MM.1S (cell line): ENCODE measurements at regions not wholly inside any gene's neighbourhood (a gene's known extent, or its start where the extent isn't known, plus 50 kb on each side); places are given as distances from the start of the nearest gene placed in this dataset.

ENCODE experiments used
- DNase-seq: peaks from one replicate; pipeline ENCODE4 v3.0.0-alpha.2; 2015
- H2AFZ ChIP-seq: fragments of 300-600 bp; sonication (generic); 2 replicates; pipeline ENCODE4 v1.6.0; 2016; ENCODE audit warnings: antibody characterized with exemption, low read length
- H3F3A ChIP-seq: fragments of 300-600 bp; sonication (generic); 2 replicates; pipeline ENCODE4 v1.6.1; 2016; ENCODE audit warnings: mild to moderate bottlenecking, antibody characterized with exemption, low read length, moderate library complexity, mixed read lengths; ENCODE audit not compliant: insufficient read depth
- H3K27ac ChIP-seq: fragments of 300-600 bp; sonication (generic); 2 replicates; pipeline ENCODE4 v1.5.1; 2016; ENCODE audit warnings: mild to moderate bottlenecking, low read length
- H3K27me3 ChIP-seq: fragments of 300-600 bp; sonication (generic); replicated peaks from 2 replicates; pipeline ENCODE4 v1.6.0; 2016; ENCODE audit warnings: low read length; ENCODE audit not compliant: insufficient read depth
- H3K36me3 ChIP-seq: fragments of 300-600 bp; sonication (generic); replicated peaks from 2 replicates; pipeline ENCODE4 v1.6.1; 2016; ENCODE audit warnings: mild to moderate bottlenecking, low read length, mixed read lengths; ENCODE audit not compliant: insufficient read depth
- H3K4me1 ChIP-seq: fragments of 300-600 bp; sonication (generic); 2 replicates; pipeline ENCODE4 v1.6.1; 2016; ENCODE audit warnings: low read length, mixed read lengths
- H3K4me2 ChIP-seq: fragments of 300-600 bp; sonication (generic); 2 replicates; pipeline ENCODE4 v1.6.0; 2016; ENCODE audit warnings: low read depth, low read length
- H3K4me3 ChIP-seq: fragments of 300-600 bp; sonication (generic); 2 replicates; pipeline ENCODE4 v1.5.1; 2016; ENCODE audit warnings: low read length, mixed read lengths
- H3K79me2 ChIP-seq: fragments of 300-600 bp; sonication (generic); 2 replicates; pipeline ENCODE4 v1.6.1; 2016; ENCODE audit warnings: mixed run types, low read length, mixed read lengths
- H3K9ac ChIP-seq: fragments of 300-600 bp; sonication (generic); 2 replicates; pipeline ENCODE4 v1.6.1; 2016; ENCODE audit warnings: low read length, mixed read lengths
- H3K9me2 ChIP-seq: fragments of 300-600 bp; sonication (generic); replicated peaks from 2 replicates; pipeline ENCODE4 v1.6.1; 2016; ENCODE audit warnings: mild to moderate bottlenecking, low read length, mixed read lengths; ENCODE audit not compliant: insufficient read depth
- H3K9me3 ChIP-seq: fragments of 300-600 bp; sonication (generic); replicated peaks from 2 replicates; pipeline ENCODE4 v1.6.1; 2016; ENCODE audit warnings: mild to moderate bottlenecking, low read length, mixed read lengths; ENCODE audit not compliant: insufficient read depth
- H4K20me1 ChIP-seq: fragments of 300-600 bp; sonication (generic); 2 replicates; pipeline ENCODE4 v1.6.1; 2016; ENCODE audit warnings: mild to moderate bottlenecking, low read length, moderate library complexity, mixed read lengths; ENCODE audit not compliant: insufficient read depth
- EZH2 ChIP-seq: fragments of 300-600 bp; sonication (generic); optimal IDR thresholded peaks from 2 replicates; pipeline ENCODE3; 2017; ENCODE audit warnings: low read depth, mild to moderate bottlenecking, antibody characterized with exemption, low read length, mixed read lengths
- EZH2phosphoT487 ChIP-seq: fragments of 300-600 bp; sonication (generic); IDR thresholded peaks from 2 replicates; pipeline ENCODE4 v1.6.1; 2018; ENCODE audit warnings: antibody characterized with exemption, low read length
- TF ChIP-seq, protein P1 (sequence below): fragments of 300-600 bp; sonication (generic); IDR thresholded peaks from 2 replicates; pipeline ENCODE4 v1.5.1; 2016; ENCODE audit warnings: antibody characterized with exemption, low read length, mixed read lengths

DNA sequence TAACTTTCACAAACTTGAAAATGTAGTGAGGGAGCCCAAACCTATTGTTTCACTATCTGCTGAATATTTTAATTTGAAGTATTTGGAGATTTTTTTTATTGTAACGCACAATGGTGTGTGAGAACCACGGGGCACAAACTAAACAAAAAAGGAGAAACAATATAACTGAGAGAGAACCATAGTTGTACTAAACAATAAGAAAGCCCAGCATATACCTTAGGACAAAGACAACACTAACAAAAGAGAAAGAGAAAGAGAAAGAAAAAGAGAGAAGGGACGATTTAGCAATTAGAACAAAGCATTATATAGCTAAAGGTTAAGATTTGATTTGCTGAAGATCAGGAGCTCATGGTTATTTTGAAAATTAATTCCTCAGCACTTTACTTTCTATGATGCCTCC is 906.0 kb upstream of the NXPH2 start:
- Histone ChIP-seq H3K9me2 (no peaks in the 10 kb centered on the region), H4K20me1 (no peaks in the 10 kb centered on the region), H3K79me2 (no peaks in the 10 kb centered on the region), H2AFZ (0 out of 2 replicates have a peak overlapping the region, but pooled peaks have one; percentile 40), H3K4me1 (no peaks in the 10 kb centered on the region), H3K36me3 (no peaks in the 10 kb centered on the region), H3K27ac (no peak overlapping the region), H3F3A (no peaks in the 10 kb centered on the region), H3K9ac (no peak overlapping the region), H3K9me3 (no peaks in the 10 kb centered on the region), H3K4me3 (peak overlapping the region; percentile 3; the same call in 1 of the 2 replicates), H3K4me2 (peak overlapping the region; percentile 51; the same call in 1 of the 2 replicates), H3K27me3 (no peaks in the 10 kb centered on the region)
- TF ChIP-seq EZH2 (no peak), EZH2phosphoT487 (no peak)
- TF ChIP-seq, protein P1, sequence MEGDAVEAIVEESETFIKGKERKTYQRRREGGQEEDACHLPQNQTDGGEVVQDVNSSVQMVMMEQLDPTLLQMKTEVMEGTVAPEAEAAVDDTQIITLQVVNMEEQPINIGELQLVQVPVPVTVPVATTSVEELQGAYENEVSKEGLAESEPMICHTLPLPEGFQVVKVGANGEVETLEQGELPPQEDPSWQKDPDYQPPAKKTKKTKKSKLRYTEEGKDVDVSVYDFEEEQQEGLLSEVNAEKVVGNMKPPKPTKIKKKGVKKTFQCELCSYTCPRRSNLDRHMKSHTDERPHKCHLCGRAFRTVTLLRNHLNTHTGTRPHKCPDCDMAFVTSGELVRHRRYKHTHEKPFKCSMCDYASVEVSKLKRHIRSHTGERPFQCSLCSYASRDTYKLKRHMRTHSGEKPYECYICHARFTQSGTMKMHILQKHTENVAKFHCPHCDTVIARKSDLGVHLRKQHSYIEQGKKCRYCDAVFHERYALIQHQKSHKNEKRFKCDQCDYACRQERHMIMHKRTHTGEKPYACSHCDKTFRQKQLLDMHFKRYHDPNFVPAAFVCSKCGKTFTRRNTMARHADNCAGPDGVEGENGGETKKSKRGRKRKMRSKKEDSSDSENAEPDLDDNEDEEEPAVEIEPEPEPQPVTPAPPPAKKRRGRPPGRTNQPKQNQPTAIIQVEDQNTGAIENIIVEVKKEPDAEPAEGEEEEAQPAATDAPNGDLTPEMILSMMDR: no peak
- DNase-seq: no peak

DNA sequence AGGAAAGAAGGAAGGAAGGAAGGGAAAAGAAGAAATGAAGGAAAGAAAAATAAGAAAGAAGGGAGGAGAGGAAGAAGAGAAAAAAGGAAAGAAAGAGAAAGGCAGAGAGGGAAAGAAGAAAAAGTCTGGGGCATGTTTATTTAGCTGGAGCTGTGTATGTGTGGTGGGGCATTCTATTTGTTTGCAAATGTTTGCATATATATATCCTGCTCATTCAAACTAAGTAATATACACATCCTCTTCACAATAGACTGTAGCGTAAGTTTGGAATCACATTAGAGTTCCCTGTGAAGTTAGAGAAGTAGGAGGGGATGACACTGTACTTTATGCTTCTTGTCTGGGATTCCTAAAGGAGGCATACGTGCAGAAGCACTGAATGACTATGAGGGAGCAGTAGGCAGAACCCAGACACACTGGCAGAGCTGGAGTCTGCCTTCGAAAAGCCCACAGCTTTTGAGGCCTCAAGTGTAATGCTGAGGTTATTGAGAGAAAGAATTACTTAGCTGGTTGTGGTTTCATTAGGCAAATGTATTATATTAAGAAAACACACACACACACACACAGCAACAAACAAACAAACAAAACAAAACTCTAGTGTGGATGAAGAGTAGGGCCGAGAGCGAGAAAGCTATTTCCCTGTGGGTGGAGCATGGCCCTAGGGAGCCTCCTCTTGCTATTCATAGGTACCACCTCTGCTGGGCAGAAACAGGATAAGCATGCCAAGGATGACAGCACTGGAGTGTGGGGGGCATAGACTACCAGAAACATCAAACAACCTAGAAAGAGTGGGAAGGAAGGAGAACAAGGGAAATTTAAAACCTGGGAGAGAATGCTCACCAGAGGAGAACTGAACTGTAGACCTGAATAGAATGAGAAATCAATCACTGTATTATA is 905.1 kb upstream of the NXPH2 start:
- no peak for DNase-seq
- Histone ChIP-seq H3K4me2 (no peak overlapping the region), H3K4me1 (no peaks in the 10 kb centered on the region), H2AFZ (no peak overlapping the region), H3K27me3 (no peaks in the 10 kb centered on the region), H4K20me1 (no peaks in the 10 kb centered on the region), H3F3A (no peaks in the 10 kb centered on the region), H3K36me3 (no peaks in the 10 kb centered on the region), H3K9me2 (no peaks in the 10 kb centered on the region), H3K4me3 (no peak overlapping the region), H3K9ac (no peak overlapping the region), H3K9me3 (no peaks in the 10 kb centered on the region), H3K79me2 (no peaks in the 10 kb centered on the region), H3K27ac (no peak overlapping the region)
- TF ChIP-seq, protein P1: no peak
- TF ChIP-seq EZH2: no peak
- TF ChIP-seq EZH2phosphoT487: no peak

DNA sequence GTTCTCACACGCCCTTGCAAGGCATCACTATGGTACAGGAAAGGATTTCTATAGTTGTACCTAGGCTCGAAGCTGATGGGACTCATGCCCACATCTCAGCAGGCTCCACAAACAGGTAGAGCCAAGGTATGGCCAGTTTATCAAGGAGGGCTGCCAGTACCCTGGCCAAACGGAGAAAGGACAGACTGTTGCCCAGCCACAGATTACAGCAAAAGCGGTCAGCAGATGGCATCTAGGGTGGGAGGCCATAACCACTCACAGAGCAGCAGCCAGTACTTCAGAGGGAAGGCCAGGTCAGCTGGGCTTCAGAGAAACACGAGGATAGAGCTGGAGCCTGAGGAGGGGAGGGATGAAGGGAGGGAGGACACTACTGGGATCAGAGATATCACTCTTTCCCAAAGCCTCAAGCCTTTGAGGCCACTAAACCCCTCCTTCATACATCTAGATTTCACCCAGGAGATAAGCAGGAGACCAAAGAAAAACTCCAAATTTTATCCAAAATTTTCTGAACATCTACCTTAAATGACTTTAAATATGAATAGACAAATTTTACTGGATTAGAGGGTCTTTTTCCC is 904.2 kb upstream of the NXPH2 start:
- no peaks in the 10 kb centered on the region for H3K79me2 ChIP-seq
- no peak for DNase-seq
- H3K36me3 ChIP-seq: no peaks in the 10 kb centered on the region
- no peak overlapping the region for H3K4me2 ChIP-seq
- no peak overlapping the region for H3K27ac ChIP-seq
- no peaks in the 10 kb centered on the region for H3K4me1 ChIP-seq
- no peak overlapping the region for H2AFZ ChIP-seq
- TF ChIP-seq EZH2: no peak
- H3F3A ChIP-seq: no peaks in the 10 kb centered on the region
- no peak overlapping the region for H3K9ac ChIP-seq
- no peaks in the 10 kb centered on the region for H4K20me1 ChIP-seq
- no peaks in the 10 kb centered on the region for H3K27me3 ChIP-seq
- H3K9me2 ChIP-seq: no peaks in the 10 kb centered on the region
- no peak overlapping the region for H3K4me3 ChIP-seq
- H3K9me3 ChIP-seq: no peaks in the 10 kb centered on the region
